H4 (cell line): ENCODE measurements at regions not wholly inside any gene's neighbourhood (a gene's known extent, or its start where the extent isn't known, plus 50 kb on each side); places are given as distances from the start of the nearest gene placed in this dataset.
A peak's percentile ranks its signal among the peaks of the same experiment; 100 is the strongest.
"Not testable (repeated sequence)": the region's sequence is repeated elsewhere in the genome, so short reads cannot be mapped to it uniquely, and the experiment has no call there.

Experiments
- DNase-seq: peaks from one replicate; pipeline ENCODE4 v3.0.0-alpha.2; 2015; ENCODE audit warnings: low spot score

DNA sequence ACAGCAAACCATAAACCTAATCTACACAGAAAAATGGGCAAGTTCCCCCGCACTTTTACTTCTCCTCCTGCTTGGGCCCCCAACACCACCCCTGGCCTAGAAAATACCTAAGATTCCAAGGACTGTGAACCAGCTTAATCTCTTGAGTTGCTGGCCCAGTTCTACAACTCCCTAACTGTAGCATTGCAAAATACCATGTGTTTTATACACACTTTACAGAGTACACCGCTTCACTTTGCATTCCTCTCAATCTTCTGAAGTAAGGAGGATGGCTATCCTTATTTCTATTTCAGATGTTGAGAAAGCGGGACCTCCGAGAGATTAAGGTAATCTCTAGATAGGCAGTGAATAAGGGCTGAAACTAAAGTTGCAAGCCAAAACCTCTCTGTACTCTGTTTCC is 408.3 kb upstream of the NR5A2 start:
- no peak for DNase-seq

DNA sequence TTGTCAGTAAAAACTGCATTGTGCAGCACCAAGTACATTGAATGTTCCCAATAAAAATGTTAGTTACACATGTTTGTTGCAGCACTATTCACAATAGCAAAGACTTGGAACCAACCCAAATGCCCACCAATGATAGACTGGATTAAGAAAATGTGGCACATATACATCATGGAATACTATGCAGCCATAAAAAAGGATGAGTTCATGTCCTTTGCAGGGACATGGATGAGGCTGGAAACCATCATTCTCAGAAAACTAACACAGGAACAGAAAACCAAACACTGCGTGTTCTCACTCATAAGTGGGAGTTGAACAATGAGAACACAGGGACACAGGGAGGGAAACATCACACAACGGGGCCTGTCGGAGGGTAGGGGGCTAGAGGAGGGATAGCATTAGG is 401.3 kb upstream of the NR5A2 start:
- DNase-seq, result not testable (repeated sequence)

DNA sequence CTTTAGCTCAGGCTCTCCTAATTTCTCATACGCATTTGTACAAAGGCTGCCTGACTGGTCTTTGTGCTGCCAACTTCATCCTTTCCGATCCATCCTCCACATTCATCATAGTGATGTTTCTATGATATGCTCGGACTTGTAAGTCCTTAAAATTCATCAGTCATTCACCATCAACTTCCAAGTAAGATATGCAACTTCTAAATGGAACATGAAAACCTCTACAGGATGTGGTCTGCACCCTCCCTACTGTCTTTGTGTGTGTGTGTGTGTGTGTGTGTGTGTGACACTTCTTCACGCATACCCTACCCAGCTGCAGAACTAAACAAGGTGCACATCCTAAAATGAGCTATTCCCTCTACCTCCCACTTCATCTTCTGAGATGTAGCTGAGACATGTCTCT is 397.9 kb upstream of the NR5A2 start:
- DNase-seq, result no peak

DNA sequence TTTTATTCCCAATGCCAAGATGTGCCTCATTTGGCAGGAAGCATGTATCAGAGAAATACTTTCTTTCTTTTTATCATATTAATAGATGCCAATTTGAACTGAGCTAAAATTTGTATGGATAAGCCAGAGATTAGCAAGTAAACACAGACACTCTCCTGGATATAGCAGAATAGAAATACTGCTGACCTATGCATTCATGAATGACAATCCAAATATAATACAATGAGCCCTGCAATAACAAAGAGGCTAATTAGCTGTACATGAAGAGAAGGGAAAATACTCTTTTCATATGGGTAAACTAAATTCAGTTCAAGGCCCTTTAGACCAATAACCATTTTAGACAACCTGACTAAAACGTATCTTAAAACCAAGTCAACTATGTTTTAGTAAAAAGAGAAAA is 388.1 kb upstream of the NR5A2 start:
- no peak for DNase-seq

DNA sequence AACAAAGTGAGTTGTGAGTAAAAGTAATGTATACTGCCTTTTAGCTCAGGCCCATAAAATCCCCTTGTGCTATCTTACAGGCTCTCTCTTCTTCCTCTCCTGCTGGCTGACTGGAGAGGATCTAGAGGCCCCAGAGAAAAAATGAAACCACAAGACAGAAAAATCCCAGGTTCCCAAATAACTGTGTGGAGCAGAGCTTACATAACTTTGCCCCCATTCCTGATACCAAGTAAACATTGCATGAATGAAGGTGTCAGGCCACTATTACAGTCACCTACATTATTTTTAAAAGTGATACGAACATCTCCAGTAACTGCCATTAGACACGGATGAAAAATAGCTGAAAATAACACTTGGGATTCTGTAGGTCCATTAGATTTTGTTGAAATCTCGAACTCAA is 386.0 kb upstream of the NR5A2 start:
- DNase-seq, result no peak

DNA sequence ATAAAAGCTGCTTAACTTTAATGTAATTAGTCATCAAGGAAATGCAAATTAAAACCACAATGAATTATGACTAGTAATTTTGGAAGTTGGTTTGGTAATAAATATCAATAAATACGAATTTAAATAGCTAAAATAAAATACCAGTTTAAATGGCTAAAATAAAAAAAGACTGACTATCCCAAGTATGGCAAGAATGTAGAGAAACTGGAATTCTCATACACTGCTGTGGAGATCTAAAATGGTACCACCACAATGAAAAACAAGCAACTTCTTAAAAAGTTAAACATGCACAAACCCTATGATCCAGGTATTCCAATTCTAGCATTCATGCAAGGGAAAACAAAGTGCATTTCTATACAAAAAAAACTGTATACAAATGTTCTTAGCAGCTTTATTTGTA is 382.6 kb upstream of the NR5A2 start:
- DNase-seq, result no peak

DNA sequence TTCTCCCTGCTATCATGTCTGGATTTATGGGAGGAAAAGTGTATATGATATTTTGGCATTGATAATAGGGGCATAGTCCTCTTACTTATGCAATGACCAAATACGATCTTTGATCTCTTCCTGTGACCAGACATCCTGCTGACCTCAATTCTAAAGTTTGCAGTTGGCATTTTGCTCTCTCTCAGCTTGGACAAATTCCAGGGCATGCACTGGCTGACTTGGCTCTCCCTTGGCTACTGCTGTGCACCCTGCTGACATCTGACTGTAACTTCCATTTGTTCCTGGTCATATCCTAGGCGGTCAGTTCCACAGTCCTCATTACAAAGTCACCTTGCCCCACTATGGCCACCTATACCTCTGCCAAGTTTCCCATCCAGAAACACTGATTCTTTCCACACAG is 380.7 kb upstream of the NR5A2 start:
- no peak for DNase-seq

DNA sequence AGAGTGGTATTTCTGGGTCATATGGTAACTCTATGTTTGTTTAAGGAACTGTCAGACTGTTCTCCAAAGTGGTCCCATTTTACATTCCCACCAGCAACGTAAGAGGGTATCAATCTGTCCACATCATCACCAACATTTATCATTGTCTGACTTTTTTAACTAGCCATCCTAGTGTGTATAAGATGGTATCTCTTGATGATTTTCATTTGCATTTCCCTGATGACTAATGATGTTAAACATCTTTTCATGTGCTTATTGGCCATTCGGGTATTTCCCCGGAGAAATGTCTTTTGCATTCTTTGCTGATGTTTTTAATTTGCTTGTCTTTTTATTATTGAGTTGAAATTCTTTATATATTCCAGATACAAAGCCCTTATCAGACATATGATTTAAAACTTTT is 370.1 kb upstream of the NR5A2 start:
- no peak for DNase-seq

DNA sequence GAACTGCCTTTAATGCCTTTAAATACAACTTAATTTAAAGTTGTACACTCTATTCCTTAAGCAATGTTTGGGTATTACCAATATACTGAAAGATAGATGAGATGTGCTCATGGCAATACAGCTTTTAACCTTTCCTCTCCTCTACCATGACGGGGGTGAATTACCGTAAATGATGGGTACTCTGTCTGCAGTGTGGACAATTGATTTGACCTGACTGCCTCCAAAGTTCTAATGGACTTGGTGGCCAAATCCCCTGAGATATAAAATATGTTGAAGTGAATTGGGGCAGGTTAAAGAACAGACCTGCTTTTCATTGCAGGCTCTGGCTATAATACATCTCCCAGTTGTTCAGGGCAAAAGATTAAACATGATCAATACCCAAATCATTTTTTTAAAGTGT is 367.4 kb upstream of the NR5A2 start:
- DNase-seq, result no peak

DNA sequence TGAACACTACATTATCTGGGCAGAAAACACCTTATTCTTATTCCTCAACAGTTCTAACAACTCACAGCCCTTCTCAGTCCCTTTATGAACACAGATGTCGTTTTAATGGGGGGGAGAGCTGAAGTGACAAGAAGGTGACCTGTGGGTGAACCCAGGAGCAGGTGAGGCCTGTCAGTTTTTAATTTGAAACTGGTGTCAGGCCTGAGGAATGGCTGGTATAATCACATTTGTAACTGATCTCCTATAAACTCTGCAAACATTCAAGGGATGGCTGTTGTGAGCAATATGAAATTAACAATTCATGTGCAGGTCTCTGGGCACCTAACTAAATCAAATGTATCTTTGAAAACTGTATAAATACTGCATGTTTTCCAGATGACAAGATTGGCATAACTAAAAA is 362.1 kb upstream of the NR5A2 start:
- no peak for DNase-seq

DNA sequence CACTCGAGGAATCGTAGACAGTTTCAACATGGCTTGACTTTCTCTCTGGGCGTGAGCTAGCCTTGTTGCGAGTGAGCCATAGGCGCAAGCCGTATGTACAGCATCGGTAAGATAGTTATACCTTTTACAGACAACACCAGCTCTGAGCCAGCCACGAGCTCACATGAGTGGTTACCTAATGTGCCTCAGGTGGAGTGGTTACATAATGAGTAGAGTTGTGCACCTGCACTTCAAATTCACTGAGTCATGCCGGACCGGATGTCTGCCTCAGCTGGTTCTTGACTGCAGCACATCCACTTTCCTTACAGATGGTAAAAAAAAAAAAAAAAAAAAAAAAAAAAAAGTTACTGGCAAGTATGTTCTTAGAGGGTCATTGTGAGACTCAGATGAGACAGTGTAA is 360.4 kb upstream of the NR5A2 start:
- DNase-seq, result no peak

DNA sequence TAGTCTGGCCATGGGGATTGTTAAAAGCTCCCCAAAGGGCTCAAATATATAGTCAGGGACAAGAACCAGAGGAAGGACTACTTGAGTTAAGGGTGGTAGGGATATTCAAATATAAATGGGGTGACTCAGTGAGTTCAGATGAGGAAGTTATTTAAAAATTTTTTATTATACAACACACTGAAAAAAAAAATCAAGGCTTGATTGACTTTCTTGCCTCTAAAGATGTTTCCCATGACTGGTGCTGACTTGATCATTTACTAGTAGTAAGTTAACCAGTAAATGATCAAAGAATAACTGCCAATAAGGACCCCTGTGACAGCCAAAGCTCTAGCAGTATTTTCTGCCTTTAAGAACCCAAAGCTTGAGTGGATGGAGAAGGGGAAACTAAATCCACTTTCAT is 357.6 kb upstream of the NR5A2 start:
- no peak for DNase-seq

DNA sequence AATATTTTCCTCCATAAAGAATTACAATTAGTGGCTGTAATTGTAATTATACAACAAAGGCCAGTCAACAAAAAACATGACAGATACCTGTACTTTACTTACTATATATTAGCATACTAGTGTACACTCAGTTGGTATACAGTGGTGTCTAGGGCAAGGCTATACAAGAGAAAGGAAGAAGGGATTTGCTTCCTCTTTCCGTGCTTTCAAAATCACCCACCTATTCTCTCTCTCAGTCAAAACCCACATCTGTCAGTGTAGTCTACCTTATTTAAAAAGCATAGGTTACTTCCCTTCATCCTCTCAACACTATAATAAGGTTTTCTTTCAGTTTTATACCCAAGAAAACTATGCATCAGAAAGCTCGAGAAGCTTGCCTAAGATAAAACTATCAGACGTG is 355.8 kb upstream of the NR5A2 start:
- DNase-seq, result no peak

DNA sequence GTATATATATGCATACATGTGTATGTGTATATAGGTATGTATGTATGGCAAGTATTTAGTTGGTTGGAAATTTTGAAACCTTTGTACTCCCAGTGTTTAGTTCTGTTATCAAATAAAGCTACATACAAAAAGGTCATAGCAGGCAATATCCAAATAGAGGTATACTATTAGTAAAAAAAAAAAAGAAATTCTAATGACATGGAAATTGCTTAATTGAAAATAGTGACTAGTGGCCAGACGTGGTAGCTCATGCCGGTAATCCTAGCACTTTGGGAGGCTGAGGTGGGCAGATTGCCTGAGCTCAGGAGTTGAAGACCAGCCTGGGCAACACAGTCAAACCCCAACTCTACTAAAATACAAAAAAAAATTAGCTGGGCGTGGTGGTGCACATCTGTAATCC is 351.6 kb upstream of the NR5A2 start:
- DNase-seq, result no peak

DNA sequence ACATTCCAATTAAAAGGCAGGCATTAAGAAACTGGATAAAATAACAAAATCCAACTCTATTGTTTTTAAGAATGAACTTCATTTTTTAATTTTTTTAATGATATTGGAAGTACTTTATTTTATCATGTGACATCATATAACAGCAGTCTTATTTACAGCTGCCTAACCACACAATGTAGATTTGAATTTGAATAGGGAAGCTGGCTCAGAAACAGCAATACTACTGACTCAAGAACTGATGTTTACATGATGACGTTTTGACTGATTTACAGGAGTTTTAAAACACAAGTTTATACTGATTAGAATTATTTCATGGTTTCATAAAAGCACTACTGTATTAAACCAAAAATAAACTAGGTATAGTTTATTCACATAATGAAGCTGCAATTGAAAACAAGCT is 348.7 kb upstream of the NR5A2 start:
- DNase-seq, result no peak

DNA sequence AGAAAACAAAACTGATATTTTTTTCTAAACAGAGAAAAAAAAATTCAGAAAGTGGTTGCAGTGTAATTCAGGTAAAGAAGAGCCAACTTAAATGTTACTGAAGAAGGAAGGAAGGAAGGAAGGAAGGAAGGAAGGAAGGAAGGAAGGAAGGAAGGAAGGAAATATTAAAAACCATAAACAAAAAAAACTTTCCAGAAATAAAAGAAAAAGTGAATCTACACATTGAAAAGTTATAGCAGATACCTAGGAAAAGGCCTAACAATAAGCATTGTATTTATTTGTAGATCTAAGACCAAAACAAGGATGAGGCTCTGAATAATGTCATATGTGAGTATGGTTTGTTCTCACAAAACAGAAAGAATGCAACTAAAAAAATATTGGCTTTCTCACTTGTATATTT is 345.4 kb upstream of the NR5A2 start:
- no peak for DNase-seq

DNA sequence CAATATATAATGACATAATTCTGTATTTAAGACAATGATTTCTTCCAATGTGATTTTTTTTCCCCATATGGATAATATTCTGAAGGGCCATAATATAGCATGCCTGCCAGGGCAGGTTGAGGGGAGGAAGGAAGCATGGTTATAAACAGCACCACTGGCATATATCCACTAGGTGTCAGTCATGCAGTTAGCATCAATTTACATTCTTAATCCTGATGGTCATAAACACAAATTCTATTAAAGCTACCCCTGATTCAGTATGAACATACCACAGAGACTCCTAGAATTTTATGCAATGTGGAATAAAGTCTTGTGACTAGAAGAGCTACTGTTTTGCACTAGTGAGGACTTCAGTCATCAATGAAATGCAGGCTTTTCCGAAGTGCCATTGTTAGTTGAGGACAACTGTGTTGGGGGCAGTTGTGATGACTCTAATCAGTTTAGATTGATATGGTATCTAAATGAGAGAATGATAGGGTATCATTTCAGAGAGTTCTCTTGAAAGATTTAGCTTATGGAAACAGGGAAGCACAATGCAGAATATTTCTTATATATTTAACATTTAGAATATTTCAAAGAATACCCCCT is 342.7 kb upstream of the NR5A2 start:
- peak; percentile 73 for DNase-seq

DNA sequence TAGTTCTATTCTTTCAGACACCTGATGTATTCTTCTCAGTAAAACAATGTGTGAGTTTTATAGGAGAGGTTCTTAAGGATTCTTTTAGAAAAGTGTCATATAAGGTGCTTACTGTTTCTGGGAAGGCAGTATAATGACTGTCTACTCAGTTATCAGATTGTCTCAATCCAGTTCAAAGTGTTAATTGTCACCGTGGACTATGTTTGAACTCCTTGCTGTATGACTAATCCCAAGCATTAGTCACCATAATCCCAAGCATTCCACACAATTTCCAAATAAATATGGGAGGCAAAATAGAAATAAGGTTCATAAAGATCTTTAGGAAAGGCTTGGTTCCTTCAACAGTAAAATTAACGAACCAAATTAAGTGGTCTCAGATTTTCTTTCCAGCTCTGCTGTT is 342.1 kb upstream of the NR5A2 start:
- DNase-seq, result peak; percentile 25

DNA sequence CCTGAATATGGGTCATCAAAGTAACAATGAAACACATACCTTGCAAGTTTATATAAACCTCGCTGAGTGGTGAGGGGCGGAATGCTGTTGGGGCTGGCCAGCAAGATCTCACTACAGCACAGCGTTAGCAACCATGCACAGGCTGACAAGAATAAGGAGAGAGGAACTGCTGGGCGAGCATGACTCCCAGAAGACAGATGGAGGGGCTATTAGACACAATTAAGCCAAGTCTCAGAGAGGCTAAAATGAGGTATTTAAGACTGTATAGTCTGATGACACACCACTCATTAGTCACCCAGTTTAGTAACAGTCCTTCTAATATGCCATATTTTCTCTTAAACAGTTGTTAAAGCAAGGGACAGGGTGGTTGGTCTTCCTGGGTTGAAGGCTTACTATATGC is 340.2 kb upstream of the NR5A2 start:
- DNase-seq, result peak; percentile 8

DNA sequence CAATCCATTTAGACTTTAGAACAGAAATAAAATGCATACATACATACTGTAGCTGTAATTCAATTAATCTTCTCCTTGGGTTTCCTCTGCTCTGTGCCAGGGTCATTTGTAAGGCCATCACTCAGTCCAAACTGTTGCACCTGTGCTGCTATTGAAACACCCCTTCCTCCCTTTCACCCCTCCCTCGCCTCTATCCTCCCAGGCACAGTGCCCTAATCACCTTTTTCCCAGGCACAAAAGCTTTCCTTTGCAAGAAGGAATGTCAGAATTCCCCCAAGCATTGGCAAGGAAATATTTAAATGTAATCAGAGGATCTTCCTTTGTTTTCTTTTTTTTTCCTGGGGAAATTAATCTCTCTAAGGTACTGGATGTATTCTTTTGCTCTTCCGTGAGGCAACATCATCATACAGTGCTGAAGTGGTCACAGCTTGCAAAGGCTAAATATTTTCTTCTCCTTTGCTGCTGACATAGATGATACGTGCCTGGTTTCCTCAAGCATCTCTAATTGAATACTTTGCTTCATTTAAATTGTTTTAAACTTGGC is 339.3 kb upstream of the NR5A2 start:
- no peak for DNase-seq

DNA sequence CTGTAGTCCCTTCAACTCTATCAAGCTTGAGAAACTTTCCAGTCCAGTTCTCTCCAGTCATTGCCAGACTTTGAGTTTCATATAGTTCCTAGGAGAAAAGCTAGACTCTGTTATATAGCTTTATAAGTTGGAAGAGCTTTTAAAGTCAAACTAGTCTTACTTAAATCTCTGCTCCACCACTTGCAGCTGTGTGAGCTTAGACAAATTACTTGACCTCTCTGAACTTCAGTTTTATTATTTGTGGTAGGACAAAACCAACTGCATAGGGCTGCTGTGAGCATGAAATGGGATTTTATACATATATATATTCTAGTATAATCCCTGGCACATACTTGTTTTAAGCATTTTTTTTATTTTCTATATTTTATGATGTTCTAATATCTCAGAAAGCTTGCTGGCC is 338.7 kb upstream of the NR5A2 start:
- no peak for DNase-seq

DNA sequence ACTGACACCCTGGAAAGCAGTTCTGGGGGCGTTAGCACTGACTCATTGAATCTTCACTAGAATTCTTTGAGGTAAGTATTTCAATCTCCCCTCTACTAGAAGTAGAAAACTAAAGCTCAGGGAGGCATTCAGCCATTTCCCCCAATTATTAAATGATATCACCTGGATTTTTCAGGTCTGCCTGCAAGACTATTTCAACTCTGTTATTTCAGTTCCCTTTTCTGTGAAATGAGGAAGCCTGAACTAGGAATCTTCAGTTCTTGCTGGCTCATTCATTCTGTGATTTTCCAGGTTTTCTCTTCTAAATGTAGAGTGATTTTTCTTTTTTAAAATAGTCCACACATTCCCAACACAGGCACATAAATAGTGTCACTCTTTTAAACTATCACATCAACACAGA is 337.0 kb upstream of the NR5A2 start:
- DNase-seq, result no peak

DNA sequence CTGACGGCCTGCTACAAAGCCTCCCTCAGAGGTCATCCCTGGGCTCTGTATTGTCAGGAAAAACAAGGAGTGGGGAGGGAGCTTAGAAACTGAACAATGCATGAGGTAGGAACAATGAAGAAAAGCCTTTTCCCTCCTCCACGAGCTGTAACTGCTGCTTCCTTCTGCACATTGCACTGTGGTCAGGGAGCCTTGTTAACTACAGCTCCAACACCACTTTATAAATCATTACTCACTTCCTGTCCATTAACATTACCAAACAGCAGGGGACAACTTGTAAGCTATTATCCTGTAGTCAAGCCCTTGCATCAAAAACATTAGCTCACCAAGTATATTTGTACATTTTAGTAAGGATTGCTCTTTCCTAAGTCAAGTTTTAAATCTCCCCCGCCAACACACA is 336.0 kb upstream of the NR5A2 start:
- peak; percentile 91 for DNase-seq

DNA sequence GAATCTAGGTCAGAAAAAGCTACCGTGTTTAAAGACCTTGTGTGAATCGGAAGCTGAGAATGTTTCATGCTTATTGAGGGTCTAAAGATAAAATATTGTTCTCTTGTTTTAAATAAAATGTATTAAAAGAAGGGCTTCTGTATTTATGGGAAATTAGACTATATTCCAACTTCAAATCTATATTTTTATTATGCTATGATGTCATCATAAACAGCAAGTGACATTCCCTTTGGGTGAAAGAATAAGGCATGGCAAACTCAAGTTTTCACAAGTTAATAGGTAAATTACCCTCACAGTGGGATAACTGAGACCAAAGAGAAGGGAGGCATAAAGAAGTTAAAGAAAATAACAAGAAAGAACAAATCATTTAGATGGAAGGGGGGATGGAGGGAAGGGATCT is 333.8 kb upstream of the NR5A2 start:
- DNase-seq, result no peak

DNA sequence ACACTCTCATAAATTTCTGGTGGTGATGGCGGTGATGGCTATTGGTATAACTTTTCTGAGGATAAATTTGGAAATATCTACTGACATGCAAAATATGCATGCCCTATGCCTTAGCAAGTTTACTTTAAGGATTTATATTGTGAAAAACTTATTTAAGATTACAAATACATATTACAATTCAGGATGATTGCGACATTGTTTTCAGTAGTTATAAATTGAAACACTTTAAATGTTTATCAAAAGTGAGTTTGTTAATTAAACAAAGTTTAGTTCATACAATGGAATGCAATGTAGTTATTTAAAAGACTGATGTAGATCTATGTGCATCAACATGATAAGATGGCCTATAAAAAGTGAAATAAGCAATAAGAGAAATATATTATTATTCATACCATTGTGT is 331.3 kb upstream of the NR5A2 start:
- no peak for DNase-seq
